IMR-90 (cell line): ENCODE measurements at regions not wholly inside any gene's neighbourhood (a gene's known extent, or its start where the extent isn't known, plus 50 kb on each side); places are given as distances from the start of the nearest gene placed in this dataset.

Source experiments
- ATAC-seq: fragments of 200-7000 bp; cut with Tn5 transposase; 2 replicates; pipeline ENCODE4 v1.9.1; 2020; ENCODE audit warnings: low read depth, mild to moderate bottlenecking, moderate library complexity
- BruUV-seq: library from RNA; stranded (reverse); fragments of 400-500 nt; replicated peaks from 2 replicates; lab custom pipeline; 2021; lab: Mats Ljungman, UMichigan
- CTCF ChIA-PET: fragments of 300-600 bp; formaldehyde crosslinking; extraction: SDS; loops from one replicate; lab custom pipeline; 2021; ENCODE audit warnings: antibody characterized with exemption; lab: Yijun Ruan, JAX
- POLR2A ChIA-PET: fragments of 300-600 bp; sonication (Branson Sonifier 250); formaldehyde crosslinking; loops from one replicate; lab custom pipeline; 2022; ENCODE audit warnings: antibody characterized with exemption; ENCODE audit not compliant: unreplicated experiment; lab: Charles Lee
- DNase-seq: peaks from one replicate; pipeline ENCODE4 v3.0.0; 2013
- H2AFZ ChIP-seq: replicated peaks from 2 replicates; pipeline ENCODE3; 2013; ENCODE audit warnings: low read length, mild to moderate bottlenecking; ENCODE audit not compliant: poor library complexity
- H2AK5ac ChIP-seq: 2 replicates; pipeline ENCODE4 v1.6.1; 2013; ENCODE audit warnings: low read depth, low read length, inconsistent platforms
- H2AK9ac ChIP-seq: replicated peaks from 2 replicates; pipeline ENCODE3; 2013; ENCODE audit warnings: mild to moderate bottlenecking, low read depth, low read length, moderate library complexity; ENCODE audit not compliant: poor library complexity
- H2BK120ac ChIP-seq: 2 replicates; pipeline ENCODE4 v1.6.1; 2013; ENCODE audit warnings: low read depth, low read length, inconsistent platforms
- H2BK15ac ChIP-seq: 3 replicates; pipeline ENCODE4 v1.6.1; 2013; ENCODE audit warnings: low read depth, low read length, inconsistent platforms
- H2BK20ac ChIP-seq: 2 replicates; pipeline ENCODE4 v1.6.1; 2013; ENCODE audit warnings: low read depth, mild to moderate bottlenecking, inconsistent platforms, low read length, moderate library complexity
- H2BK5ac ChIP-seq: 2 replicates; pipeline ENCODE4 v1.6.1; 2013; ENCODE audit warnings: mild to moderate bottlenecking, low read depth, low read length, inconsistent platforms; ENCODE audit not compliant: poor library complexity, severe bottlenecking
- H3K14ac ChIP-seq: replicated peaks from 2 replicates; pipeline ENCODE4 v1.6.1; 2013; ENCODE audit warnings: low read depth, low read length, inconsistent platforms
- H3K18ac ChIP-seq: 2 replicates; pipeline ENCODE4 v1.6.1; 2013; ENCODE audit warnings: low read depth, low read length, control low read depth
- H3K23ac ChIP-seq: 2 replicates; pipeline ENCODE4 v1.6.1; 2013; ENCODE audit warnings: low read depth, low read length, inconsistent platforms
- H3K27ac ChIP-seq: 2 replicates; pipeline ENCODE4 v1.5.1; 2013; ENCODE audit warnings: mild to moderate bottlenecking, control low read depth, low read length; ENCODE audit not compliant: insufficient read depth
- H3K27me3 ChIP-seq: 2 replicates; pipeline ENCODE4 v1.6.1; 2013; ENCODE audit warnings: low read length; ENCODE audit not compliant: control insufficient read depth, insufficient read depth
- H3K36me3 ChIP-seq: 2 replicates; pipeline ENCODE4 v1.6.1; 2013; ENCODE audit warnings: low read length, mixed read lengths; ENCODE audit not compliant: control insufficient read depth, insufficient read depth
- H3K4ac ChIP-seq: 2 replicates; pipeline ENCODE4 v1.6.1; 2013; ENCODE audit warnings: low read depth, low read length, inconsistent platforms
- H3K4me1 ChIP-seq: 2 replicates; pipeline ENCODE4 v1.6.1; 2013; ENCODE audit warnings: low read length, mixed read lengths; ENCODE audit not compliant: control insufficient read depth, insufficient read depth
- H3K4me2 ChIP-seq: 2 replicates; pipeline ENCODE4 v1.6.1; 2013; ENCODE audit warnings: low read depth, mild to moderate bottlenecking, control low read depth, low read length, moderate library complexity
- H3K4me3 ChIP-seq: 2 replicates; pipeline ENCODE4 v1.5.1; 2013; ENCODE audit warnings: low read depth, mild to moderate bottlenecking, control low read depth, low read length, moderate library complexity; ENCODE audit not compliant: insufficient read depth
- H3K56ac ChIP-seq: 2 replicates; pipeline ENCODE4 v1.6.1; 2013; ENCODE audit warnings: low read length, inconsistent platforms; ENCODE audit not compliant: insufficient read depth; ENCODE audit errors: extremely low read depth
- H3K79me1 ChIP-seq, 2 experiments: 2 replicates each; pipeline ENCODE4 v1.6.1; 2013; ENCODE audit warnings: low read length in 2 of 2, inconsistent platforms in 1 of 2, low read depth in 1 of 2
- H3K9ac ChIP-seq: 2 replicates; pipeline ENCODE4 v1.6.1; 2013; ENCODE audit warnings: low read depth, low read length, control low read depth
- H3K9me1 ChIP-seq: 2 replicates; pipeline ENCODE4 v1.6.1; 2013; ENCODE audit warnings: low read length, inconsistent platforms; ENCODE audit not compliant: insufficient read depth
- H3K9me3 ChIP-seq: 2 replicates; pipeline ENCODE4 v1.6.1; 2013; ENCODE audit warnings: low read length; ENCODE audit not compliant: control insufficient read depth, insufficient read depth
- H4K20me1 ChIP-seq: 2 replicates; pipeline ENCODE4 v1.6.1; 2013; ENCODE audit warnings: low read length, inconsistent platforms; ENCODE audit not compliant: insufficient read depth
- H4K5ac ChIP-seq: 2 replicates; pipeline ENCODE4 v1.6.1; 2013; ENCODE audit warnings: mild to moderate bottlenecking, low read depth, low read length, control low read depth
- H4K8ac ChIP-seq, 2 experiments: 2 replicates each; pipeline ENCODE4 v1.6.1; 2013; ENCODE audit warnings: low read depth in 2 of 2, low read length in 2 of 2, control low read depth in 1 of 2, inconsistent platforms in 1 of 2
- H4K91ac ChIP-seq: 2 replicates; pipeline ENCODE4 v1.6.1; 2013; ENCODE audit warnings: low read depth, low read length, inconsistent platforms; ENCODE audit not compliant: insufficient read depth
- BHLHE40 ChIP-seq: fragments of 150-350 bp; IDR thresholded peaks from 2 replicates; pipeline ENCODE4 v1.6.1; 2016; ENCODE audit warnings: mild to moderate bottlenecking, low read depth, low read length
- CEBPB ChIP-seq: IDR thresholded peaks from 2 replicates; pipeline ENCODE4 v1.6.1; 2012; ENCODE audit warnings: low read depth, low read length, improper control_type of control experiment
- FOS ChIP-seq: fragments of 150-350 bp; IDR thresholded peaks from 2 replicates; pipeline ENCODE4 v1.6.1; 2016; ENCODE audit warnings: low read depth, low read length
- MAFK ChIP-seq: IDR thresholded peaks from 2 replicates; pipeline ENCODE4 v1.6.1; 2012; ENCODE audit warnings: low read depth, low read length, improper control_type of control experiment
- MXI1 ChIP-seq: IDR thresholded peaks from 2 replicates; pipeline ENCODE4 v1.6.1; 2012; ENCODE audit warnings: low read depth, mild to moderate bottlenecking, low read length, moderate library complexity, borderline replicate concordance
- NFE2L2 ChIP-seq: fragments of 150-350 bp; IDR thresholded peaks from 2 replicates; pipeline ENCODE4 v1.6.1; 2016; ENCODE audit warnings: low read depth, mild to moderate bottlenecking, low read length
- RAD21 ChIP-seq: IDR thresholded peaks from 2 replicates; pipeline ENCODE4 v1.6.1; 2012; ENCODE audit warnings: low read length, improper control_type of control experiment
- RCOR1 ChIP-seq: IDR thresholded peaks from 2 replicates; pipeline ENCODE4 v1.6.1; 2012; ENCODE audit warnings: mild to moderate bottlenecking, low read length, improper control_type of control experiment; ENCODE audit not compliant: insufficient replicate concordance
- RFX5 ChIP-seq: IDR thresholded peaks from 2 replicates; pipeline ENCODE4 v1.8.0; 2012; ENCODE audit warnings: low read depth, mild to moderate bottlenecking, low read length, moderate library complexity
- SMC3 ChIP-seq: fragments of 150-350 bp; IDR thresholded peaks from 2 replicates; pipeline ENCODE4 v1.6.1; 2016; ENCODE audit warnings: low read depth, mild to moderate bottlenecking, antibody characterized with exemption, low read length, moderate library complexity
- WGBS, 2 experiments: methylation state at CpG; one replicate each; pipeline versions ENCODE4 v1.1.5 to v1.1.7; 2013; ENCODE audit warnings: missing lambda C conversion rate in 2 of 2; ENCODE audit not compliant: insufficient read length in 1 of 2; ENCODE audit errors: extremely low coverage in 2 of 2; 5-methylcytosine and 5-hydroxymethylcytosine counted together
- dilution Hi-C: fragments of 300-500 bp; cut with HindIII; formaldehyde crosslinking; loops from one replicate; pipeline ENCODE4 v1.14.3; 2018; ENCODE audit warnings: low sequenced_read_pairs; ENCODE audit not compliant: unreplicated experiment
- in situ Hi-C: fragments of 300-500 bp; cut with MboI; formaldehyde crosslinking; loops from 3 replicates; pipeline ENCODE4 v1.14.3; 2019; ENCODE audit warnings: low sequenced_read_pairs, inconsistent platforms, mixed read lengths
- intact Hi-C: fragments of 100-400 bp; cut with micrococcal nuclease; formaldehyde crosslinking; loops from 2 replicates; pipeline ENCODE4 v1.10.0; 2022
- TF ChIP-seq, protein P1 (sequence below): conservative IDR thresholded peaks from 2 replicates; pipeline ENCODE4 v1.5.1; 2012; ENCODE audit warnings: mild to moderate bottlenecking, low read depth, low read length, improper control_type of control experiment
- TF ChIP-seq, protein P2 (sequence below): fragments of 150-350 bp; IDR thresholded peaks from 2 replicates; pipeline ENCODE4 v1.6.1; 2016; ENCODE audit warnings: low read depth, mild to moderate bottlenecking, low read length, moderate library complexity, borderline replicate concordance

DNA sequence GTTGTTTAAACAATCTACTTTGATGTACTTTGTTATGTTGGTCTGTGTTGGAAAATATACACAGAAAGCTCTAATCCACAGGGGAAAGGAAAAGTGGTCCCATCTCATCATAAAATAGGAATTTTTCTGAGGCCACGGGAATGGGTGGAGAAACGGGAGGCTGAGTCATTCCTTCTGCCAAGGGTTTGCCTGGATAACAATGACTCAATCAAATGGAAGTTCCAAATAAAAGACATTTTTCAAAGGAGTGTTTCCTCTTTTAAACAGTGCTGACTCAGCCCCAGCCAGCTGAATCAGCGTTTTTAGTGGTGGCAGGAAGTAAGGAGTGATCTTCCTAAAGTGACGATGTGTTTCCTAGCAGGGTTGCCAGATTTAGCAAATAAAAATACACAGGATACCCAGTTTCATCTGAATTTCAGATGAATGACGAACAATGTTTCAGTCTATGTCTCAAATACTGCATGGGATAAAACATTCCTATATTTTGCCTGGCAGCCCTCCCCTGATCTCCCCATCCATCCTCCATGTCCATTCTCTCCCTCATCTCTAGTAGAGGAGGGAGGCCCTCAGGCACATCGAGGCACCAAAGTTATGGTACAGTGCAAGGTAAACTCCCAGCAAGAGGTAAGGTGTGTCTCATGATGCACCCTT, 345.4 kb upstream of the GATB start:
- H4K20me1 ChIP-seq = no peaks in the 10 kb centered on the region
- peak overlapping the region; percentile 33; the same call in 1 of the 2 replicates for H3K27ac ChIP-seq
- no peak overlapping the region for H3K4me3 ChIP-seq
- peak overlapping the region; percentile 60 for H2AFZ ChIP-seq
- H3K9ac ChIP-seq = no peak overlapping the region
- H3K36me3 ChIP-seq = no peaks in the 10 kb centered on the region
- H4K8ac ChIP-seq = peak overlapping the region in 1 of 2 experiments; percentile 54; a peak in 2 of 4 replicates
- in situ Hi-C loops (no loop called here), intact Hi-C loops (loop anchor here (10.0 kb wide), 2 partner anchors 249 to 279 kb away; no protein-coding TSS in a partner anchor), dilution Hi-C loops (no loop called here)
- no CpG with 5 or more reads among the region's 6 CpGs for WGBS, 2 experiments
- H3K4me1 ChIP-seq = peaks cover 9% of the 10 kb centered on the region
- peak overlapping the region; percentile 65; the same call in 1 of the 2 replicates for H4K91ac ChIP-seq
- ATAC-seq (peak; percentile 86), DNase-seq (peak; percentile 97)
- H4K5ac ChIP-seq = no peak overlapping the region; the same call in 1 of the 2 replicates
- peak overlapping the region; percentile 91 for H2AK5ac ChIP-seq
- peak overlapping the region; percentile 80 for H2BK120ac ChIP-seq
- H2BK5ac ChIP-seq = peak overlapping the region; percentile 12
- peak overlapping the region; percentile 82 for H3K4ac ChIP-seq
- peak overlapping the region; percentile 51 for H3K14ac ChIP-seq
- BruUV-seq = no TSS peak
- H3K27me3 ChIP-seq = no peaks in the 10 kb centered on the region
- H2BK15ac ChIP-seq = peak overlapping the region; percentile 63; the same call in 2 of the 3 replicates
- H3K18ac ChIP-seq = peak overlapping the region; percentile 51; the same call in 1 of the 2 replicates
- H3K9me3 ChIP-seq = no peaks in the 10 kb centered on the region
- H3K23ac ChIP-seq = no peak overlapping the region
- H3K9me1 ChIP-seq = peaks cover 5% of the 10 kb centered on the region; the same call in 1 of the 2 replicates
- H2AK9ac ChIP-seq = peak overlapping the region; percentile 18
- peak overlapping the region; percentile 4; the same call in 1 of the 2 replicates for H3K4me2 ChIP-seq
- H3K79me1 ChIP-seq = no peaks in the 10 kb centered on the region
- ChIA-PET POLR2A (no interaction called here), CTCF (no interaction called here)
- TF ChIP-seq, protein P1, sequence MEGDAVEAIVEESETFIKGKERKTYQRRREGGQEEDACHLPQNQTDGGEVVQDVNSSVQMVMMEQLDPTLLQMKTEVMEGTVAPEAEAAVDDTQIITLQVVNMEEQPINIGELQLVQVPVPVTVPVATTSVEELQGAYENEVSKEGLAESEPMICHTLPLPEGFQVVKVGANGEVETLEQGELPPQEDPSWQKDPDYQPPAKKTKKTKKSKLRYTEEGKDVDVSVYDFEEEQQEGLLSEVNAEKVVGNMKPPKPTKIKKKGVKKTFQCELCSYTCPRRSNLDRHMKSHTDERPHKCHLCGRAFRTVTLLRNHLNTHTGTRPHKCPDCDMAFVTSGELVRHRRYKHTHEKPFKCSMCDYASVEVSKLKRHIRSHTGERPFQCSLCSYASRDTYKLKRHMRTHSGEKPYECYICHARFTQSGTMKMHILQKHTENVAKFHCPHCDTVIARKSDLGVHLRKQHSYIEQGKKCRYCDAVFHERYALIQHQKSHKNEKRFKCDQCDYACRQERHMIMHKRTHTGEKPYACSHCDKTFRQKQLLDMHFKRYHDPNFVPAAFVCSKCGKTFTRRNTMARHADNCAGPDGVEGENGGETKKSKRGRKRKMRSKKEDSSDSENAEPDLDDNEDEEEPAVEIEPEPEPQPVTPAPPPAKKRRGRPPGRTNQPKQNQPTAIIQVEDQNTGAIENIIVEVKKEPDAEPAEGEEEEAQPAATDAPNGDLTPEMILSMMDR = no peak
- no peak for TF ChIP-seq RFX5
- peak; percentile 100 for TF ChIP-seq MAFK
- peak; percentile 58 for TF ChIP-seq CEBPB
- no peak for TF ChIP-seq MXI1
- TF ChIP-seq RCOR1 = no peak
- TF ChIP-seq FOS = peak; percentile 94
- peak; percentile 68 for TF ChIP-seq BHLHE40
- TF ChIP-seq RAD21 = no peak
- TF ChIP-seq NFE2L2 = peak; percentile 85
- TF ChIP-seq, protein P2, sequence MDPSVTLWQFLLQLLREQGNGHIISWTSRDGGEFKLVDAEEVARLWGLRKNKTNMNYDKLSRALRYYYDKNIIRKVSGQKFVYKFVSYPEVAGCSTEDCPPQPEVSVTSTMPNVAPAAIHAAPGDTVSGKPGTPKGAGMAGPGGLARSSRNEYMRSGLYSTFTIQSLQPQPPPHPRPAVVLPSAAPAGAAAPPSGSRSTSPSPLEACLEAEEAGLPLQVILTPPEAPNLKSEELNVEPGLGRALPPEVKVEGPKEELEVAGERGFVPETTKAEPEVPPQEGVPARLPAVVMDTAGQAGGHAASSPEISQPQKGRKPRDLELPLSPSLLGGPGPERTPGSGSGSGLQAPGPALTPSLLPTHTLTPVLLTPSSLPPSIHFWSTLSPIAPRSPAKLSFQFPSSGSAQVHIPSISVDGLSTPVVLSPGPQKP = no peak
- no peak for TF ChIP-seq SMC3
- peak overlapping the region; percentile 73 for H2BK20ac ChIP-seq
- H3K56ac ChIP-seq = no peak overlapping the region
